ENCODE measurements at regions not wholly inside any gene's neighbourhood (a gene's known extent, or its start where the extent isn't known, plus 50 kb on each side); places are given as distances from the start of the nearest gene placed in this dataset.

GRCh38 chr13:85254641-85255040 lies 544.6 kb downstream of the SLITRK6 start:
- no peak for TF ChIP-seq GATA2 (IDR thresholded peaks at IDR 0.05; ENCODE audit: low read depth, low read length)
- TF ChIP-seq GATA3 (IDR thresholded peaks at IDR 0.05; ENCODE audit: low read depth, low read length): no peak
